Left ventricle myocardium inferior (tissue), 1 donor: ENCODE measurements at regions not wholly inside any gene's neighbourhood (a gene's known extent, or its start where the extent isn't known, plus 50 kb on each side); places are given as distances from the start of the nearest gene placed in this dataset.

ENCODE experiments used
- DNase-seq: peaks from one replicate; pipeline ENCODE4 v3.0.0-alpha.2; 2020
- H3K27ac ChIP-seq: fragments of 200-600 bp; replicated peaks from 2 replicates; pipeline ENCODE4 v1.8.0; 2021
- H3K27me3 ChIP-seq: fragments of 200-600 bp; 2 replicates; pipeline ENCODE4 v1.8.0; 2021; ENCODE audit warnings: low read depth
- H3K36me3 ChIP-seq: fragments of 200-600 bp; 2 replicates; pipeline ENCODE4 v1.8.0; 2021
- H3K4me1 ChIP-seq: fragments of 200-600 bp; 2 replicates; pipeline ENCODE4 v1.8.0; 2021
- H3K4me3 ChIP-seq: fragments of 200-600 bp; 2 replicates; pipeline ENCODE4 v1.8.0; 2021; ENCODE audit warnings: mild to moderate bottlenecking, moderate library complexity
- H3K9me3 ChIP-seq: fragments of 200-600 bp; replicated peaks from 2 replicates; pipeline ENCODE4 v1.8.0; 2021
- intact Hi-C: fragments of 100-400 bp; cut with micrococcal nuclease; formaldehyde crosslinking; loops from one replicate; pipeline ENCODE4 v1.11.0; 2022
- TF ChIP-seq, protein P1 (sequence below): fragments of 200-600 bp; IDR thresholded peaks from 2 replicates; pipeline ENCODE4 v1.8.0; 2021; ENCODE audit warnings: antibody characterized with exemption, mild to moderate bottlenecking, borderline replicate concordance
- donor health status: DM: no; HTN: yes; CAD: no; lungs with severe emphysema.

- no peak for DNase-seq
- Histone ChIP-seq H3K27ac (no peak overlapping the region), H3K9me3 (no peaks in the 10 kb centered on the region), H3K4me1 (no peaks in the 10 kb centered on the region), H3K4me3 (no peak overlapping the region), H3K27me3 (no peaks in the 10 kb centered on the region), H3K36me3 (no peaks in the 10 kb centered on the region)
- intact Hi-C loops: no loop called here
- TF ChIP-seq, protein P1, sequence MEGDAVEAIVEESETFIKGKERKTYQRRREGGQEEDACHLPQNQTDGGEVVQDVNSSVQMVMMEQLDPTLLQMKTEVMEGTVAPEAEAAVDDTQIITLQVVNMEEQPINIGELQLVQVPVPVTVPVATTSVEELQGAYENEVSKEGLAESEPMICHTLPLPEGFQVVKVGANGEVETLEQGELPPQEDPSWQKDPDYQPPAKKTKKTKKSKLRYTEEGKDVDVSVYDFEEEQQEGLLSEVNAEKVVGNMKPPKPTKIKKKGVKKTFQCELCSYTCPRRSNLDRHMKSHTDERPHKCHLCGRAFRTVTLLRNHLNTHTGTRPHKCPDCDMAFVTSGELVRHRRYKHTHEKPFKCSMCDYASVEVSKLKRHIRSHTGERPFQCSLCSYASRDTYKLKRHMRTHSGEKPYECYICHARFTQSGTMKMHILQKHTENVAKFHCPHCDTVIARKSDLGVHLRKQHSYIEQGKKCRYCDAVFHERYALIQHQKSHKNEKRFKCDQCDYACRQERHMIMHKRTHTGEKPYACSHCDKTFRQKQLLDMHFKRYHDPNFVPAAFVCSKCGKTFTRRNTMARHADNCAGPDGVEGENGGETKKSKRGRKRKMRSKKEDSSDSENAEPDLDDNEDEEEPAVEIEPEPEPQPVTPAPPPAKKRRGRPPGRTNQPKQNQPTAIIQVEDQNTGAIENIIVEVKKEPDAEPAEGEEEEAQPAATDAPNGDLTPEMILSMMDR: no peak
These were observed 123.3 kb upstream of the BTG1 start for GRCh38 chr12:92268946-92269345.

DNA sequence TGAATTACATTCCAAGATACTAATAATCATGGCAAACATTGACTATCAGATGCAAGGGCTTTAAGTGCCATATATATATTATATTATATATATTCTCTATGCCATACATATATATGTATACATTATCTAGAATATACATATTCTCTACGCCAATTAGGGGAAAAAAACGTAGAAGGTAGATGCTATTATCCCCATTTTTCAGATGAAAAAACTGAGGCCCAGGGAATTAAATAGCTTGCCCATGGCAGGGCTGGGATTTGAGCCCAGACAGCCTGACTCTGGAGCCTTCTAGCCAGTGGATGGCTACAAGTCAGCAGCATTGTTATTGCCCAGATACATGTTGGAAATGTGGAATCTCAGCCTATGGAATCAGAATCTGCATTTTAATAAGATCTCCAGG is 116.0 kb upstream of the BTG1 start:
- no peaks in the 10 kb centered on the region for H3K9me3 ChIP-seq
- H3K27me3 ChIP-seq: no peaks in the 10 kb centered on the region
- H3K36me3 ChIP-seq: no peaks in the 10 kb centered on the region
- no peak overlapping the region for H3K4me3 ChIP-seq
- no peak for DNase-seq
- no peak overlapping the region for H3K27ac ChIP-seq
- intact Hi-C loops: no loop called here
- TF ChIP-seq, protein P1: no peak
- no peaks in the 10 kb centered on the region for H3K4me1 ChIP-seq

DNA sequence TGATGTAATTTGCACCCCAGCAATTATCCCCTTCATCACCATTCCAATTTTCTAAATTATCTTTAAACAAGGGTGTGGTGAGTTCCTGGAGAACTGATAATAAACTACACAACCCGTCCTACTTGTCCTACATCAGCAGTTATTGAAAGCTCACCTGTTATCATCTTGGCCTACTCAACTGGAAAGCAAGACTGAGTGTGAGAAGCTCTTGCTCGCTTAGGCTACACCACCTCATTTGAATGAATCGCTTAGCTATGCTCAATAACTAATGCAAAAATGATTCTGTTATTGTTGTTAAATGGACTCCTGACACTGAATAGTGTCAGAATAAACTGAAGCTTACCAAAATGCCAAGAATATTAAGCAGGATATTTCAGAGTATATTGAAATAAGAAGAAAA is 115.4 kb upstream of the BTG1 start:
- no peak overlapping the region for H3K4me3 ChIP-seq
- TF ChIP-seq, protein P1: no peak
- no peaks in the 10 kb centered on the region for H3K4me1 ChIP-seq
- intact Hi-C loops: no loop called here
- no peak overlapping the region for H3K27ac ChIP-seq
- no peaks in the 10 kb centered on the region for H3K27me3 ChIP-seq
- no peaks in the 10 kb centered on the region for H3K9me3 ChIP-seq
- no peaks in the 10 kb centered on the region for H3K36me3 ChIP-seq
- no peak for DNase-seq

GRCh38 chr12:92259696-92260251 is 114.1 kb upstream of the BTG1 start:
- Histone ChIP-seq H3K36me3 (no peaks in the 10 kb centered on the region), H3K27ac (no peak overlapping the region), H3K4me3 (no peak overlapping the region), H3K27me3 (no peaks in the 10 kb centered on the region), H3K4me1 (no peaks in the 10 kb centered on the region), H3K9me3 (no peaks in the 10 kb centered on the region)
- DNase-seq: no peak
- intact Hi-C loops: no loop called here
- TF ChIP-seq, protein P1: no peak

- intact Hi-C loops: no loop called here
These were observed 113.6 kb upstream of the BTG1 start for GRCh38 chr12:92259291-92259690.

More at GRCh38 chr12:92259291-92259690, 113.6 kb upstream of the BTG1 start:
- Histone ChIP-seq H3K27me3 (no peaks in the 10 kb centered on the region), H3K4me3 (no peak overlapping the region), H3K4me1 (no peaks in the 10 kb centered on the region), H3K9me3 (no peaks in the 10 kb centered on the region), H3K27ac (no peak overlapping the region), H3K36me3 (no peaks in the 10 kb centered on the region)
- TF ChIP-seq, protein P1: no peak
- DNase-seq: no peak
